GM18511 (cell line): ENCODE measurements at regions not wholly inside any gene's neighbourhood (a gene's known extent, or its start where the extent isn't known, plus 50 kb on each side); places are given as distances from the start of the nearest gene placed in this dataset.

Experiments
- ATAC-seq: cut with Tn5 transposase; IDR thresholded peaks from one replicate; pipeline ENCODE4 v1.9.1; 2021; ENCODE audit warnings: mild to moderate bottlenecking, moderate library complexity; ENCODE audit not compliant: unreplicated experiment

DNA sequence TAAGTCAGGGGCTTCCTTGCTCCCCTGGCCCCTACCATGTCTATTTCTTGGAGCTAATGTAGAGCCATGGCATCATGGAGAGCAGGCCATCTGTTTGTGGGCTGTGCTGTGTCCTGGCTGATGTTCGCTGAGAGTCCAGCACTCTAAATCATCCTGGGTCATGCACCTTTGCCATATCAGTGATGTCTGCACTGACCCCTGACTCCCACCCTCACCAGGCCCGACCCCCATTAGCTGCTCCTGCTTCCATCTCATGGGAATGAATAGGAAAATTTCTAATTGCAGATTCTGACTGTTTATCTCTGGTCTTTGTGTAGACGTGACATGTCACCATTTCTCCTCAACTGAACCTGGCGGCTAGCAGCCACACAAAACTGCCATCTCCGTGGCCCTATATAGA is 236.9 kb downstream of the NSG2 start:
- ATAC-seq, result no peak

DNA sequence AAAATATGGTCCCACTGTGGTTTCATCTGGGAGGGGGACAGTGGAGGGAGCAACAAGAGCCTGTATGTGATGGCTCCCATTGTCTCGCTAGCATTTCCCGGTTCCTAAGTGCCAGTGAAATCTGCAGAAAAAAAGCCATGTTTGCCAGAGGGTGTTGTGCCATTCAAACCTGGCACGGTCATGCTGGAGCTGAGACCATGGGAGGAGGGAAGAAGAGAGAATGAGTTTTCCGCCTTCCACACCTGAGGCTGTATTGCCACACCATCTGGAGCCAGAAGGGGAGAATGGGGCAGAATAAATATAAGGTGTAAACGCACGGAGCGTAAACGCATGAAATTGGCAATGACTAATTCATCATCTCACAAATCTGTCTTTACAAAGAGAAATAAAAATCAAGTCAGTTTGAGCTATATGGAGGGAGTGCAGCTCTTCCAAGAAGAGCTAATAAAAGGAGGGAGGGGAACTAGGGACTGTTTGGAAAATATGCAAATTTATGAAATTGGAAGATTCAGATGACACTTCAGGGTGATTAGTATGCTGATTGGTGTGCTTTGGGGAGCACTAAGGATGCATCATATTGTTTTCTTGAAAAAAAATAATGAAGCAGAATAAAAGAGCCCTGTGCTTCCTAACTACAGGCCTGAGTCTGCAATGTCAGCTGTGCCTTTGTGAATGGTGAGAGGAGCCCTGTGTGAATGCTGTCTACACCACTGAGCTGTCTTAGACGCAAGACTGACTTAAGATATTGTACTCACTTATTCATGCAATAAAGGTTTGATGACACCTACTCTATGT is 237.9 kb downstream of the NSG2 start:
- no peak for ATAC-seq

DNA sequence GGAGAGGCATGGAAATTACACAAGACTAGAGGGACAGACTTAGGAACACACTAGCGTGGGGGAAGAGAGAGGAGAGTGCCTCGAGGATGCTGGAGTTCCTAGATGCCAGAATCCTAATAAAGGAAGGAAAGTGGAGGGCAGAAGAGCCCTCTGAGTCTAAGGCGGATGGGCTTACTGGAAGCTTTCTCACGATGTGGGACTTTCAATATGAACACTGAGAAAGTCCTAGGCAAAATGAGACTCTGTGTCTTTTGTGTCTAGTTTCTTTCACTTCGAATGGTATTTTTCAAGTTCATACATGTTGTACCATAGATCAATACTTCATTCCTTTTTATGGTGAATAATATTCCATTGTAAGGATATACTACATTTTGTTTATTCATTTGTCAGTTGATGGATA is 239.4 kb downstream of the NSG2 start:
- no peak for ATAC-seq

DNA sequence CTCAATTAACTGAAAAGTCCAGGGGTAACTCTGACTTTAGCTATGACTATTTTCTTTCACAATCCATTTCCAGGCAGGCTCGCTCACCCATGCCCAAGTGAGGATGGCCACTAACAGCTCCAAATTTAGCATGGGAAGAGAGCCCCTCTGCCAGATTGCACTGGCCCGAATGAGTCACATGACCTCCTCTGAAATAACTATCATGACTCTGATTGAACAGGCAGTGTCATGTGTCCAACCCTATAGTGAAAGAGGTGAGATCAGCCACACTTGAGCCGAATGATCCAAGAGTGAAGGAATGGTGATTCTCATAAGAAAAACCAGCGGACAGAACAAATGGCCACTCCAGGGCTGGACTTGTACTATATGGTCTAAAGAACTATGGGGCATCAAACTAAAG is 242.3 kb downstream of the NSG2 start:
- no peak for ATAC-seq

DNA sequence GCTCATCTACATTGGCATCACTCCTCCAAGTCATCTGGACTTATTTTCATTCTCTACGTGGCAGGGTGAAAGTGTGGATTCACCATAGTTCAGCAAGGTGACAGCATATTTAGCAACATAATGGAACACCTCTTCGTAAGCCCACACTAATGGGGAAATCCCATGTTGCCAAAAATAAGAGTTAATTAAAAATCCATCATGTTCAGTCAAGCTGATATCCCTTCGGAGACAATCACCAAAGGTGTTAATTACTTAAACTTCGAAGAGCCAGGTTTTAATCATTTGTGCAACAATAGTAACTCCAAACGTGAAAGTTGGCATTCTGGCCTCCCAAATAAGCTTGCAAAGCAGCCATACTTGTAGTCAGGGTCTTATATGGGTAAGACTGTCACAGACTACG is 242.9 kb downstream of the NSG2 start:
- no peak for ATAC-seq

DNA sequence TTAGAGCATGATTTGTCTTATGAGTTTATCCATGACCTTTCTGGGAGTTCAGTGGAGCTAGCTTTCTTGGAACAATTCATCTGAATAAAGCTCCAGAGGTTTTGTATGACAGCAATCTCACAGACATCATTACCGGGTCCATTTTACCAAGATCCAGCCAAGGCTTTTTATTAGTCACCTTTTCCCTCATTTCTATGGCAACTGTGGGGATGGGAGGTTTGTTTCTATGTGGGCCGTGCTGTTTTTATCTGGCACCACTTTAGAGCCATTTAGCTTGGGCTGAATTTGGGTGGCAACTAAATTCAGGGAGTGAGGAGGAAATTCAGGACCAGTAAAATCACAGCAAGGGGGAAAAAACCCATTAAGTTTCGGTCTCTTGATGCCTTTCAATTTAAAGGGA is 245.7 kb downstream of the NSG2 start:
- no peak for ATAC-seq

DNA sequence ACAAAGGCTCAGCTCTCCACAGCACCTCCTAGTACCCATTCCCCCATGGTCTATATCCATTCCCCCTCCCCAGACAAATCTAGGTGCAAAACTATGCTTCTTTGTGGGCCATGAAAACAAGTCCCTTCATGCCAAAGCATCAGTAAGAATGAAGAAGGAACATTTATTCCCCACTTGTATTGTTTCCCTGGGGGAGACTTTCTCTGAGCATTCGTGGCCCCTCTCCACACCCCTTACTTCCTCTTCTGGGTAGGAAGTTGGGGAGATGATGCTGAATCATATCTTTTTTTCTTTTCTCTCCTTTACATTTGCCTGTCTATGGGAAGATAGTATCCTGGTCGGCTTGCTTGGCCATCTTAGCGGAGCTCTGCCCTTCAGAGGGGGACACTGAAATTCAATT is 246.8 kb downstream of the NSG2 start:
- no peak for ATAC-seq

DNA sequence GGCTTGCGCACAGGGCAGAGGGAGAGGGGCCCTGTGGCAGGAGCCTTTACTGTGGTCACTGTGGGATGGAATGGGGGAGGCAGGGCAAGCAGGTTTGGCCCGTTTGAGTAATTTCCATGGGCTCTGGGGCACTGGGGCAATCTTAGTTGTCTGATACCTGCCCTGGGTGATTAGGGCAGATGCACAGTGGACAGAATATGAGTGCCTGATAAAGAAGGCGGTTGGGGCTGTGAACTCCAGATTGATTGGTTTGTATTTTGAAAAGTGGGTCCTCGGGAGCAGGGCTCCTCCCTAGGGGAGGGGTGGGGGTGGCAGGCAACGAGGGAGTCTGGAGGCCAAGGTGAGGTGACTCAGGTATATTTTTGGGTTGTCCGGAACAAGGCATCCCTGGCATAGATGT is 247.5 kb downstream of the NSG2 start:
- ATAC-seq, result no peak

- ATAC-seq, result no peak
Observed at GRCh38 chr5:174293481-174293880, 248.0 kb downstream of the NSG2 start.

- ATAC-seq, result no peak
Observed at GRCh38 chr5:174294891-174295620, 249.6 kb downstream of the NSG2 start.

GRCh38 chr5:174295702-174296436 is 250.4 kb downstream of the NSG2 start:
- ATAC-seq, result no peak

- ATAC-seq, result no peak
Observed at GRCh38 chr5:174300118-174300940, 254.8 kb downstream of the NSG2 start.

- no peak for ATAC-seq
Observed at GRCh38 chr5:174300941-174301761, 255.6 kb downstream of the NSG2 start.

- ATAC-seq, result no peak
Observed at GRCh38 chr5:174301848-174302625, 256.5 kb downstream of the NSG2 start.

- ATAC-seq, result no peak
Observed at GRCh38 chr5:174303035-174303434, 257.5 kb downstream of the NSG2 start.

- ATAC-seq, result no peak
Observed at GRCh38 chr5:174303437-174304045, 258.0 kb downstream of the NSG2 start.

DNA sequence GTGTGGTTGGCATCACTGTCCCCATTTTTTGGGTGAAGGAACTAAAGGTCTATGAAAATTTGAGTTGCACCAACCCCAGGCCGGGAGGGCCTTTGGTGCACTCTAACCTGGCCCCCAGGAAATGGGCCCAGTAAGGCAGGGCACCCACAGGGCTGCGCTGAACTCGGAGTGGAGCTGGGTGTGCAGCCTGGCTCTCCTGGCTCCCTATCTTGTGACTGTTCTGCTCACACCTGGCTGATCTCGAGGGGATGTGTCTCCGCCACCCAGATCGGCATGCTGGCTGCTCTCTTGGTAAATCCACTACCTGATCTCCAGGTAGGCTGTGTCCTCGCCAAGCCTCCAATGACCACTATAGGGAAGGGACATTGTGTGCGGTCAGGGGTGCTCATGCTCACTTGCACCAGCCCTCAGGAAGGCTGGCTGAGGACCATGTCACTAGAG is 259.8 kb downstream of the NSG2 start:
- ATAC-seq, result no peak

- no peak for ATAC-seq
Observed at GRCh38 chr5:174306345-174307030, 261.0 kb downstream of the NSG2 start.
